Liver (tissue), 3 donors: ENCODE measurements at regions not wholly inside any gene's neighbourhood (a gene's known extent, or its start where the extent isn't known, plus 50 kb on each side); places are given as distances from the start of the nearest gene placed in this dataset.

Source experiments
- CTCF ChIP-seq: fragments of 150-350 bp; IDR thresholded peaks from 2 replicates; pipeline ENCODE4 v1.5.1; 2017; ENCODE audit warnings: improper control_type of control experiment, low read depth, low read length; ENCODE audit not compliant: missing input control
- EGR1 ChIP-seq, 2 donors: IDR thresholded peaks; 2 replicates each; pipeline ENCODE4 v1.6.1; 2016 to 2018; ENCODE audit warnings: antibody characterized with exemption in 2 of 2, low read depth in 2 of 2
- GABPA ChIP-seq, 2 donors: IDR thresholded peaks in 1 of 2; conservative IDR thresholded peaks in 1 of 2; 2 replicates each; pipeline ENCODE4 v1.6.1; 2016; ENCODE audit warnings: antibody characterized with exemption in 2 of 2, mild to moderate bottlenecking in 1 of 2, moderate library complexity in 1 of 2
- HNF4A ChIP-seq, 2 donors: conservative IDR thresholded peaks; 2 replicates each; pipeline ENCODE4 v1.6.1; 2016; ENCODE audit warnings: antibody characterized with exemption in 2 of 2, mild to moderate bottlenecking in 2 of 2
- HNF4G ChIP-seq: IDR thresholded peaks from 2 replicates; pipeline ENCODE4 v1.6.1; 2016; ENCODE audit warnings: antibody characterized with exemption
- JUND ChIP-seq, 2 donors: IDR thresholded peaks; 2 replicates each; pipeline ENCODE4 v1.6.1; 2016; ENCODE audit warnings: antibody characterized with exemption in 2 of 2
- MAX ChIP-seq: IDR thresholded peaks from 2 replicates; pipeline ENCODE4 v1.6.1; 2016; ENCODE audit warnings: antibody characterized with exemption
- RAD21 ChIP-seq, 2 donors: IDR thresholded peaks; 2 replicates each; pipeline ENCODE4 v1.6.1; 2016; ENCODE audit warnings: antibody characterized with exemption in 2 of 2, mild to moderate bottlenecking in 2 of 2
- REST ChIP-seq: IDR thresholded peaks from 2 replicates; pipeline ENCODE4 v1.6.1; 2016; ENCODE audit warnings: antibody characterized with exemption, mild to moderate bottlenecking
- RXRA ChIP-seq, 2 donors: IDR thresholded peaks; 2 replicates each; pipeline ENCODE4 v1.6.1; 2017 to 2018; ENCODE audit warnings: antibody characterized with exemption in 2 of 2, mild to moderate bottlenecking in 1 of 2
- TAF1 ChIP-seq: conservative IDR thresholded peaks from 2 replicates; pipeline ENCODE4 v1.6.1; 2016; ENCODE audit warnings: antibody characterized with exemption, mild to moderate bottlenecking
- ZBTB33 ChIP-seq: IDR thresholded peaks from 2 replicates; pipeline ENCODE4 v1.6.1; 2016; ENCODE audit warnings: antibody characterized with exemption
- donor health status: healthy.
- donor health status: healthy.

- TF ChIP-seq MAX = no peak
- TF ChIP-seq JUND (IDR thresholded peaks at IDR 0.05) = no peak
- TF ChIP-seq CTCF = no peak
- no peak for TF ChIP-seq RAD21 (IDR thresholded peaks at IDR 0.05)
- no peak for TF ChIP-seq EGR1 (IDR thresholded peaks at IDR 0.05; ENCODE audit: low read depth in 2 of 2)
- TF ChIP-seq REST = no peak
- TF ChIP-seq TAF1 = no peak
- TF ChIP-seq GABPA (IDR thresholded peaks at IDR 0.05 in 1 of 2, conservative IDR thresholded peaks at IDR 0.05 in 1 of 2) = no peak
- TF ChIP-seq ZBTB33 = no peak
- TF ChIP-seq RXRA (IDR thresholded peaks at IDR 0.05) = no peak
- TF ChIP-seq HNF4A (conservative IDR thresholded peaks at IDR 0.05) = no peak
- TF ChIP-seq HNF4G = no peak
Observed at GRCh38 chr16:65406116-65406515, 284.3 kb upstream of the CDH11 start.
